ENCODE measurements at regions not wholly inside any gene's neighbourhood (a gene's known extent, or its start where the extent isn't known, plus 50 kb on each side); places are given as distances from the start of the nearest gene placed in this dataset.

DNA sequence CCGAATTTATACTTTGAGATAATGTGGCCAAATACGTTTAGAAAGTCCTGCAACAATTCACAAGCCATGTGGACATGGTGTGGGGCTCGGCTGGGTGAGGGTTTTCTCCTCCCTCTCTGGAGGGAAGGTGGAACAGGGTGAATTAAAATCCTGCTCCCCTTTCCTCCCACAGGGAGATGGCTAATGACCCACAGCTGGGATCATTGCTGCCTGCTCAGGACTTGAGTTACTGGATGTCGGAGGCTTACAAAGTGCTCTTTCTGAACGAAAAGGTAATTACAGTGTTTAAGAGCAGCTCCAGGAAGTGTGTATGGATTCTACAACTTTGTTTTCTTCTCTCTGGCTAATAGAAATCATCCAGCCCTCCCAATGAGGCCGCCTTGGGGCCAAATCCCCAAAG is 97.9 kb upstream of the ALKAL2 start:
- Mint-ChIP-seq H3K36me3 (no peaks in the 10 kb centered on the region), H3K4me1 (peaks cover 7% of the 10 kb centered on the region), H3K9me3 (peaks cover 3% of the 10 kb centered on the region), H3K4me3 (no peak overlapping the region), H3K27ac (no peak overlapping the region), H3K27me3 (peaks cover 9% of the 10 kb centered on the region)
- no peak for ATAC-seq

- H3K4me1 Mint-ChIP-seq, result peaks cover 7% of the 10 kb centered on the region
- no peak overlapping the region for H3K4me3 Mint-ChIP-seq
- H3K36me3 Mint-ChIP-seq, result no peaks in the 10 kb centered on the region
- peaks cover 3% of the 10 kb centered on the region for H3K9me3 Mint-ChIP-seq
- ATAC-seq, result no peak
- H3K27me3 Mint-ChIP-seq, result peaks cover 9% of the 10 kb centered on the region
- H3K27ac Mint-ChIP-seq, result no peak overlapping the region
Measured at GRCh38 chr2:385061-385460, 97.2 kb upstream of the ALKAL2 start.

- Mint-ChIP-seq H3K4me1 (peaks cover 7% of the 10 kb centered on the region), H3K27me3 (peaks cover 9% of the 10 kb centered on the region), H3K4me3 (no peak overlapping the region), H3K9me3 (peaks cover 4% of the 10 kb centered on the region), H3K36me3 (no peaks in the 10 kb centered on the region), H3K27ac (no peak overlapping the region)
- peak; percentile 58 for ATAC-seq
Measured at GRCh38 chr2:383888-384287, 96.0 kb upstream of the ALKAL2 start.

DNA sequence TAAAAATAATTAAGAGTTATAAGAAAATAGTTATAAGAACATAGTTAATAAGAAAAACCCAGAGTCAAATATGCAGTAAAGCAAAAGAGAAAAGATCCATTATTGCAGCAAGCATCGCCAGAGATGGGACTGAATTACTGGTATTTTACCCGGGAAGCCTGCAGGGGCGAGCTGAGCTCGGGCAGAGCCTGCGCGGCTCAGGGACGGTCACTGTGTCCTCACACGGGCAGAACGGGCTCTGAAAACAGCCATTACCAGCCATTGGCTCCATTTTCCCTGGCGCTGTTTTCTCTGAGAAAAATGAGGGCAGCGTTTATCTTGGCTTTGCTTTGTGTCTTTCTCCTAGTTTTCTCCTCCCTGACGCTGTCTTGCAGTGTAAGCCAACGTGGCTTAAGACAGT is 95.3 kb upstream of the ALKAL2 start:
- Mint-ChIP-seq H3K27me3 (peaks cover 17% of the 10 kb centered on the region), H3K36me3 (no peaks in the 10 kb centered on the region), H3K4me3 (no peak overlapping the region), H3K27ac (no peak overlapping the region), H3K4me1 (peaks cover 7% of the 10 kb centered on the region), H3K9me3 (peaks cover 7% of the 10 kb centered on the region)
- ATAC-seq, result no peak

DNA sequence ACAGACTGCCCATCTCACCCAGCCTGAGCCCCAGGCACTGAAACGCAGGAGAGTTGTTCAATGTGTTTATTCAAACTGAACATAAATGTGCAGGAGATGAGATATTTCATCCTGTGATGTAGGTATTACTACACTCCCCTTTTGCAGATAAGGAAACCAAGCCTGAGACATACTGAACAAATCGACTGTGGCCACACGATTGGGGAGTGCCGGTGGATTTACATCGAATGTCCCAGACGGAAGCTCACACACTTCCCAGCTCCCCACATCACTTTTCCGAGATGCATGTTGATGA is 94.8 kb upstream of the ALKAL2 start:
- H3K4me1 Mint-ChIP-seq, result peaks cover 7% of the 10 kb centered on the region
- H3K9me3 Mint-ChIP-seq, result peaks cover 12% of the 10 kb centered on the region
- no peak for ATAC-seq
- H3K27me3 Mint-ChIP-seq, result peaks cover 22% of the 10 kb centered on the region
- H3K4me3 Mint-ChIP-seq, result no peak overlapping the region
- no peak overlapping the region for H3K27ac Mint-ChIP-seq
- H3K36me3 Mint-ChIP-seq, result no peaks in the 10 kb centered on the region

- no peak for ATAC-seq
Measured at GRCh38 chr2:381941-382727, 94.2 kb upstream of the ALKAL2 start.

DNA sequence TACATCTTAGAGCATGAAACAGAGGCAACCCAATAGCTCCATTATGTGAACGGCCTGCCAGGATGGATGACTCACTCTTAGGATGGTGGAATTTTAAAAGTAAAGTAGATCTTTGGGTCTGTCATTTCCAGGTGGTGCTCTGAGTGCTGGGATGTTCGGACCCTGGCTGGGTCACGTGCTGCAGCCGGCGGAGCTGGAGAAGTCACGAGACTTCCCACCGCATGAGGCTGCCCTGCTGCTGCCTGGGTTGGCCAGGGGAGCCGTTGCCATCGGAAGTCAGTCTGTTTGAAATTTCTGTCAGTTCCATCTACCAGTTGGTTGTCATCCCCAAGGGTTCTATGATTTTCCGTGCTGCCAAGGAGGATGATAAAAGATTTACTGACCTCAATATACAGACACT is 93.3 kb upstream of the ALKAL2 start:
- ATAC-seq, result no peak
- Mint-ChIP-seq H3K36me3 (no peaks in the 10 kb centered on the region), H3K4me3 (no peak overlapping the region), H3K27ac (no peak overlapping the region), H3K4me1 (peaks cover 7% of the 10 kb centered on the region), H3K9me3 (peaks cover 18% of the 10 kb centered on the region), H3K27me3 (peaks cover 19% of the 10 kb centered on the region)

More at GRCh38 chr2:381941-382727, 94.2 kb upstream of the ALKAL2 start:
- peaks cover 7% of the 10 kb centered on the region for H3K4me1 Mint-ChIP-seq
- peaks cover 25% of the 10 kb centered on the region for H3K27me3 Mint-ChIP-seq
- no peaks in the 10 kb centered on the region for H3K36me3 Mint-ChIP-seq
- H3K27ac Mint-ChIP-seq, result no peak overlapping the region
- no peak overlapping the region for H3K4me3 Mint-ChIP-seq
- peaks cover 18% of the 10 kb centered on the region for H3K9me3 Mint-ChIP-seq

GRCh38 chr2:380772-381171 is 92.9 kb upstream of the ALKAL2 start:
- H3K27ac Mint-ChIP-seq, result no peak overlapping the region
- ATAC-seq, result no peak
- H3K27me3 Mint-ChIP-seq, result peaks cover 19% of the 10 kb centered on the region
- no peak overlapping the region for H3K4me3 Mint-ChIP-seq
- no peaks in the 10 kb centered on the region for H3K36me3 Mint-ChIP-seq
- peaks cover 18% of the 10 kb centered on the region for H3K9me3 Mint-ChIP-seq
- peaks cover 7% of the 10 kb centered on the region for H3K4me1 Mint-ChIP-seq

DNA sequence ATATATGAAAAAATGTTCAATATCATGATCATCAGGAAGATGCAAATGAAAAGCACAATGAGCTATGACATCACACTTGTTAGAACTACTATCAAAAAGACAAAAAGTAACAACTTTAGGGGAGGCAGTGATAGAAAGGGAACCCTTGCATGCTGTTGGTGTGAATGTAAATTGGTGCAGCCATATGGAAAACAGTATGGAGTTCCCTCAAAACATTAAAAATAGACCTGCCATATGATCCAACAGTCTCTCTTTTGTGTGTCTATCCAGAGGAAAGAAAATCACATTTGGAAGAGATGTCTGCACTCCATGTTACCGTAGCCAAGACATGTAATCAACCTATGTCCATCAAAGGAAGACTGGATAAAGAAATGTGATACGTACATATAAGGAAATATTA is 92.3 kb upstream of the ALKAL2 start:
- no peaks in the 10 kb centered on the region for H3K36me3 Mint-ChIP-seq
- peaks cover 19% of the 10 kb centered on the region for H3K27me3 Mint-ChIP-seq
- no peak overlapping the region for H3K4me3 Mint-ChIP-seq
- ATAC-seq, result no peak
- peaks cover 18% of the 10 kb centered on the region for H3K9me3 Mint-ChIP-seq
- peaks cover 7% of the 10 kb centered on the region for H3K4me1 Mint-ChIP-seq
- H3K27ac Mint-ChIP-seq, result no peak overlapping the region

- no peak overlapping the region for H3K27ac Mint-ChIP-seq
- no peak overlapping the region for H3K4me3 Mint-ChIP-seq
- peaks cover 7% of the 10 kb centered on the region for H3K4me1 Mint-ChIP-seq
- H3K36me3 Mint-ChIP-seq, result no peaks in the 10 kb centered on the region
- ATAC-seq, result no peak
- peaks cover 18% of the 10 kb centered on the region for H3K9me3 Mint-ChIP-seq
- peaks cover 24% of the 10 kb centered on the region for H3K27me3 Mint-ChIP-seq
Measured at GRCh38 chr2:379778-380177, 91.9 kb upstream of the ALKAL2 start.

GRCh38 chr2:378364-378763 is 90.5 kb upstream of the ALKAL2 start:
- Mint-ChIP-seq H3K4me1 (no peaks in the 10 kb centered on the region), H3K27ac (no peak overlapping the region), H3K36me3 (no peaks in the 10 kb centered on the region), H3K9me3 (peaks cover 18% of the 10 kb centered on the region), H3K4me3 (no peak overlapping the region), H3K27me3 (peaks cover 29% of the 10 kb centered on the region)
- ATAC-seq, result no peak

GRCh38 chr2:377414-377813 is 89.5 kb upstream of the ALKAL2 start:
- ATAC-seq, result no peak
- no peaks in the 10 kb centered on the region for H3K36me3 Mint-ChIP-seq
- H3K27me3 Mint-ChIP-seq, result peaks cover 36% of the 10 kb centered on the region
- no peak overlapping the region for H3K27ac Mint-ChIP-seq
- no peaks in the 10 kb centered on the region for H3K4me1 Mint-ChIP-seq
- peaks cover 18% of the 10 kb centered on the region for H3K9me3 Mint-ChIP-seq
- no peak overlapping the region for H3K4me3 Mint-ChIP-seq

GRCh38 chr2:375956-376307 is 88.0 kb upstream of the ALKAL2 start:
- Mint-ChIP-seq H3K27me3 (peaks cover 47% of the 10 kb centered on the region), H3K27ac (no peak overlapping the region), H3K4me3 (no peak overlapping the region), H3K4me1 (no peaks in the 10 kb centered on the region), H3K36me3 (no peaks in the 10 kb centered on the region), H3K9me3 (peaks cover 18% of the 10 kb centered on the region)
- no peak for ATAC-seq

DNA sequence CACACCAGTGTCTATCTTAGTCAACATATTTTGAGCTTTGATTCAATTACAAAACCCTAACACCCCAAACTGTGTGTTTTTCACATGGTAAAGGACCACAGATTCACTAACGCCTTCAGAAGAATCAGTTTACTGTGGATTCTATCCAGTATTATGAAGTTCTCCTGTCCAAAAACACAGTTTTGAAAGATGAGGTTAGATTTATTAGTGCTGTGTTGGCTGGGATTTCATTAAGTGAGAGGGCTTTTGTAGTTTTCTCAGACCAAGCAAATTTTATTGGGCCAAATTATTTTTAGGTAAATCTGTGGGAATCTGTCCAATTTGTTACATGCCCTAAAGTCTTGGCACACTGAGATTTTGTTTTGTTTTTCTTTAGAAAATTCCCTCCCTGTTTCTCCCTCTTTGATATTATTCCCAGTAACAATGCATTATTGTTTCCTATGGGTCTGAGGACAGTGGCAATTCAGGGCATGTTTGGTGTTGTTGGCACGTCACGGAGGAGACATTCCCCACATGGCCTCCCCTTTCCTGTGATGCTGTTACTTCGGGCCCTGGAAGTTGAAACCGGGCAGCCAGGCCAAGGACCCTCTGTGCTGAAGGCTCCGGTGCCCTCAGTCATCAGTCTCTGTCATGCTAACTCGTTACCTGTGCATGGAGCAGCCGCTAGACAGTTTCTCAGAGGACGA is 87.5 kb upstream of the ALKAL2 start:
- H3K4me1 Mint-ChIP-seq, result no peaks in the 10 kb centered on the region
- H3K4me3 Mint-ChIP-seq, result no peak overlapping the region
- H3K36me3 Mint-ChIP-seq, result no peaks in the 10 kb centered on the region
- no peak overlapping the region for H3K27ac Mint-ChIP-seq
- no peak for ATAC-seq
- peaks cover 47% of the 10 kb centered on the region for H3K27me3 Mint-ChIP-seq
- H3K9me3 Mint-ChIP-seq, result peaks cover 18% of the 10 kb centered on the region

DNA sequence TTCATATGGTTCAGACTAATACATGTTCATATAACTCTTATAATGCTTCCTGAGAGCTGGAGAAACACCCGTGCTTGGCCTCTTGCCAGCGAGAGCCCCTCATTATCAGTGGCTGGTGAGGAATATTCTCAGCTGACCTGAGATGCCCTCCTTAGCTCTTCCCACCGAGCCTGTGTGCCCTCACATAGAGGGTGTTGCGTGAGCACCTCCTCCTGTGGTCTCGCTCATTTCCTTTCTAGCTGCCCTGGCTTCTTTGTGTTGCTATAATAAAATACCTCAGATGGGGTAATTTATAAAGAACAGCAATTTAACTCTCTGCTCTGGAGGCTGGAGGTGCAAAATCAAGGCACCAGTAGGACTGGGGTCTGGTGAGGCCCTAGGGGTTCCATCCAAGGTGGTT is 80.5 kb upstream of the ALKAL2 start:
- Mint-ChIP-seq H3K4me3 (no peak overlapping the region), H3K4me1 (no peaks in the 10 kb centered on the region), H3K27me3 (peaks cover 30% of the 10 kb centered on the region), H3K27ac (no peak overlapping the region), H3K9me3 (peaks cover 5% of the 10 kb centered on the region), H3K36me3 (no peaks in the 10 kb centered on the region)
- ATAC-seq, result no peak

- peaks cover 5% of the 10 kb centered on the region for H3K9me3 Mint-ChIP-seq
- ATAC-seq, result no peak
- H3K36me3 Mint-ChIP-seq, result no peaks in the 10 kb centered on the region
- peaks cover 21% of the 10 kb centered on the region for H3K27me3 Mint-ChIP-seq
- H3K27ac Mint-ChIP-seq, result no peak overlapping the region
- no peaks in the 10 kb centered on the region for H3K4me1 Mint-ChIP-seq
- no peak overlapping the region for H3K4me3 Mint-ChIP-seq
Measured at GRCh38 chr2:367246-367645, 79.4 kb upstream of the ALKAL2 start.
